DMS53 treated with DMSO at 0.1 percent for 48 hours (cell line): ENCODE measurements at regions not wholly inside any gene's neighbourhood (a gene's known extent, or its start where the extent isn't known, plus 50 kb on each side); places are given as distances from the start of the nearest gene placed in this dataset.

Experiments
- DNase-seq: peaks from one replicate; lab custom pipeline; 2025; ENCODE audit not compliant: unreplicated experiment; lab: John Stamatoyannopoulos, UW

DNA sequence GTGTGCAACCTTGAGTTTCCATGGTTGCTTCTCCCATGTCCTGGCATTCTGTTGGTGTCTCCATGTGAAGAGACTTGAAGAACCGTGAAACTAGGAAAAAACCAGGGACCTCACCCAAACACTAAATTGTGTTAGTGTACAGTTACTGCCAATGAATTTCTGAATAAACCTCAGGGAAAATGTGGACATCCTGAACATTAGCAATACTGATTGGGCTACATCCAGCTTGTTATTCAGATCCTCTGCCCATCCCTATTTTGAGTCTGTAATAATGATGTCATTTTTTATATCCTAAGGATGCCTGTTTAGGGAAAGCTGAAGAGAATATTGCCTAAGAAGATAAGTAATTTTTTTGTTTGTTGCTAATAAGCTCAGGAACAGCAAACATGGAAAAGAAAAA is 262.7 kb downstream of the TMA16 start:
- no peak for DNase-seq

DNA sequence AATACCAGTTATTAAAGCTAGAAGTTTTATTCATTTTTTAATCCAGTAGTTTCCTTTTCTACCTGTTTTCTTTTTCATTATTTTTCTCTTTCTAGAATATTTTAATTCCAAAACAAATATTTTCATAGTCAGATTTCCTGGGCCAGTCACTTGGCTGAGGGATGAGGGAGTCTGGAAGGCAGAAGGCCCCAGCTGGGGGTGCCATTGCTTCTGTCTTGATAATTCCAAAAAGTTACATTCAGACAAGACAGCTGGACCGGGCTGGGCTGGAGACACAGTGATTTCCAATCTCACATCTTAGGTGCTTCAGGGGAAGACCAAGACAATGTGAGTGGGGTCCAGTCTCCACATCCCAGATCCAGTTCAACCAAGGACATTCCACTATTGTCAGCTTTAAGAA is 263.5 kb downstream of the TMA16 start:
- no peak for DNase-seq

DNA sequence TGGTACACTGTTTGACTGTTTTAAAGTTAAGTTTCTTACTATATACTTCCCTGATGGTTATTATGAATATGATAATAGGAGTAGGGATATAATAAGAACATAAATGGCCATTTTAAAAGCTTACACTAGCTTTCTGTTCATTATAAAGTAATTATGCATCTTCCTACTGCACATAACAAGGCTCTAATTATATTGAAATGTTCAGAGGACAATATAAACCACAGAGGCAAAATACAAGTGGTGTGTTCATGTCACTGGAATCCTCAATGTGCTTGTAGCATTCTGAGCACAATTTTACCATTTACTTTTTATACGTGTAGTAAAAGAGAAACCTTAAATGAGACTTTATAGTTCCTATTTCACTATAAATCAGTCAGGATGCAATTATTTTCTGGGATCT is 268.3 kb downstream of the TMA16 start:
- no peak for DNase-seq

DNA sequence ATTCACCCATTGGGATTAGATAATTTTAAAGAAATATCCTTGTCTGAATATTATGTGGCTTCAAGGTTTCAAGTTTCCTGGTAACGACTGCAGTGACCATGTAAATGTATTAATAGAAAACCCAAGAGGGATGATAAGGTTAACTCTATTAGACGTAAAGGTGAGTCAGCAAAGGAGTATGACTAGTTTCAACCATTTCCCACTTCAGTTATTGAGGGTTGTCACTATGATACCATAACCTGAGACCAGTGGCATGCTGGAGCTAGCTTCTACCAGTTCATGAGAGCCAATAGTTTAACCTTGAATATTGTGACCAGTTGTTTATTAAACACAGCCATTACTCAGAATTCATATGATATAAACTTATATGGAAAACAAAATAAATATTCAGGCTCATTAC is 270.1 kb downstream of the TMA16 start:
- DNase-seq: peak; percentile 26

DNA sequence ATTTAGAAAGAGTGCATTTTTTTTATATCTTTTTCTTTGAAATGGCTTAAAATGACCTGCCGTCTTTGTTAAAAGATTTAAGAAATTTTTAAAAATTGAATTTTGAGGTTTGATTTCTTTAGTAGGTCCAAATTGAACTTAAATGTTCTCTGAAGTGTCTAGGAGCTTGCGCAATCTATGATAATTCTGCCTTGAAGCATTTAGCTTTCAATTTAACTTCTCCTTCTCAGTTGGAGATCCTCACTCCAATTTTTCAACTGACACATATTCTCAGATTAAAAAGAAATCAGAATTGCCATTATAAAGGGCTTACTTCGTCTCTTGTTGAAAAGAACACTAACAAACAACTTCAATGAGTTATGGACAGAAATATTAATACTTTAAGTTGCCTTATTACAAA is 273.5 kb downstream of the TMA16 start:
- DNase-seq: no peak

DNA sequence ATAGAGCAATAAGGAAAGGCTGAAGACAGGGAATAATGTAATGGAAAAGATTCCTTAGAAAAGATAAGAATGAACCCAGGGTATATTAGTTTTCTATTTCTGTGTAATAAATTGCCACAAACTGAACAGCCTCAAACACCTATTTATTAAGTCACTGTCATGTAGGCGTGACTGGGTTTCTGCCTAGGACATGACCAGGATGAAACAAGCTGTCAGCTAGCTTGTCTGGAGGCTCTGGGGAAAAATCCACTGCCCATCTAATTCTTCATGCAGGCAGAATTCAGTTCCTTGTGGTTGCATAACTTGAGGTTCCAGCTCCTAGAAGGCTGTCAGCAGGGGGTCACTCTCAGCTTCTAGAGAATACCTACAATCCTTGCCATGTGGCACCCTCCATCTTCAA is 277.7 kb downstream of the TMA16 start:
- DNase-seq: no peak

DNA sequence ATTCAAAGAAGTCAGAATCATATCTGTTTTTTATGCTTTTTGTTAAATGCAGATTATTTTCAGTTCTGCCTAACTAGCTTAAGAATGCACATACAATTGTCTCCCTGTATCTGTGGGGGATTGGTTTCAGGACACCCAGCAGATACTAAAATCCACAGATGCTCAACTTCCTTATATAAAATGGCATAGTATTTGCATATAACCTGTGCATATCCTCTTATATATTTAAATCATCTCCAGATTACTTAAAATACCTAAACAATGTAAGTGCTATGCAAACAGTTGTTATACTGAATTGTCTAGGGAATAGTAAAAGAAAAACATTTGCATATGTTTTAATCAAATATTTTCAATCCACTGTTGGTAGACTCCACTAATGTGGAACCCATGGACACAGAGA is 279.4 kb downstream of the TMA16 start:
- DNase-seq: no peak

DNA sequence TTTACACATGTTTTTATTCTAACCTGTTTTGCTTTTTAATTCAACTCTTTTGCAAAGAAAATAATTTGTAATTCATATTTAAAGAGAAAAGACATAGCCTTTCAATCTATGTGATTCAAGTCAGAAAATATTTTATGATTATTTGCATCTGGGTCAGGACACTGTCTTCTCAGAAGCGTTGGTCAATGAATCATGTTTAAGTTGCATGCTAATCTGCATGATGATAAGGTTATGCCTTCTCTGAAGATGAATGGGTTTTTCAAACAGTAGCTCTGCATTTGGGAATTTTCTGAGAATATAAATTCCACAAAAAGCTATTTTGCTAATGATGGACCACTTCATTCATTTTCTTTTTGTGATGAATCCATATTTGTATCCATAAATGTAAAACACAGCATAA is 282.5 kb downstream of the TMA16 start:
- DNase-seq: no peak

DNA sequence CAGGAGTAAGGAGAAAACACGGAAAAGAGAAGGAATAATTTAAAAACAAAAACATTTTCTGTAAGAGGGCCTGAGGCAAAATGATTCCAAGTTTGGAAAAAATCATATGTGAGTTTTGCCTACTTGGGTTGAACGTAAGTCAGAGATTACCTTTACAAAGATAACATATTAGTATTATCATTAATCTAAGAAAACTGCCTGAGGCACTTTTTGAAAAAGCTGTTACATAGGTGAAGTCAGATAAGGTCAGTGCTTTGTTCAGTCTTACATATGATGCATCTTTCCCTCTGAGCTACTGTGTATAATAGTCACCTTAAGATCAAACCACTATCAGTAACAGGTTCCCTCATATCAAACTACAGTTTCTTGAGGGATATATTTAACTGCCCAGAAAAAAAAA is 287.2 kb downstream of the TMA16 start:
- no peak for DNase-seq

DNA sequence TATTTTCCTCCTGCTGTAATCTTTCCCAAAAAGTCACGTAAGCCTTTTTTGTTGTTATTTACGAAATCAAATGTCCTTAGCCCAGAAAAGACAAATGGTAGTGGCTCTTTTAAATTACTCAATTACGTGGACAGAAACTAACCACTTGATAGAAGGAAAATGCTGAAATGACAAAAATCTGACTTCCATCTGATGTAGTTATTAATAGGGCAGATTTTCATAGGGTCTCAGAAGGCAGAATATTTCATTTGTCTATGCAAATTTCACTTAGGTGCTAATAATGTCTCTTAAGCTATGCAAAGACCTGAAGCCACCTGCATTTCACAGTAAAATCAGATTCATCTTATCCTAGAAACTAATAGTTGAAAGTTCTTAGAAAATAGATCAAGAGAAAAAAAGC is 295.7 kb downstream of the TMA16 start:
- DNase-seq: no peak

DNA sequence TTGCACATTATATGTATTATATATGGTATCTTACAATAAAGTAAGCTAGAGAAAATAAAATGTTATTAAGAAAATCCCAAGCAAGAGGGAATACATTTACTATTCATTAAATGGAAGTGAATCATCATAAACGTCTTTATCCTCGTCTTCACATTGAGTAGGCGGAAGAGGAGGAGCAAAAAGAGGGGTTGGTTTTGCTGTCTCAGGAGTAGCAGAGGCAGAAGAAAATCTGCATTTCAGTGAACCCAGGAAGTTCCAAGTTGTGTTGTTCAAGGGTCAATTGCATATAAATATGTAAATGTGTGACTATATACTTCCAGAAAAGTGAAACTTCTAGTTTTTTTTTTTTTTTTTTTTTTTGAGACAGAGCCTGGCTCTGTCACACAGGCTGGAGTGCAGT is 301.4 kb downstream of the TMA16 start:
- DNase-seq: no peak

DNA sequence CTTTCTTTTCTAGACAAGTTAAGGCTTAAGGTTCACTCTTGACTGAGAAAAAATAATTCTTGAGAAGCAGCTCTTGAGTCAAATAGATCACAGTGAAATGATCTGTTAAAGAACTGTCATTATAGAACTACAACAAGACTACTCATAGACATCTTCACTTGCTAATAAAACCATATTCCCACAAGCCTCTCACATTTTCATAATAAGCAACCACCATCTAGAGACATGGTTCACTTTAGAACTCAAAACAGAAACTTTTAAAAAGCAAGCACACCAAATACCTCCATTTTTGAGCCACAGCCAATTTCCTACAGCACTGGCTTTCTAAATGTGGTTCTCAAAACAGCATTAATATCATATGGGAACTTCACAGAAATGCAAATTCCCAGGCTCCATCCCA is 309.5 kb downstream of the TMA16 start:
- DNase-seq: no peak

DNA sequence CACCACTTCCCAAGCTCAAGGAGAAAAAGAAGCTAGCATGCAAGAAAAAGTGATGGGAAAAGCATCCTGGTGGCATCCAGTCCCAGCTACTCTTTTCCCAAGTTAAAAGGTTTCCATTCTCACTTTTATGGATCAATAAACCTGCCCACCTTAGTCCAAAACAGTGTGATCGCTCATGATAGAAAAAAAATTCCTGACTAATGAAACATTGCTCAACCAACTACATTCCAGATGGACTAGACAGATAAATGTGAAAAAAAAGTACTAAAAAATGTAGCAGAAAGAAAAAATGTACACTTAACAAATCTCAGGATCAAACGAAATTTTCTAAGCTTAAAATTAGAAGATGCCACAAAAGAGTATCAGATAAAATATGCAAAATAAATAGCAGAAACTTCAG is 312.2 kb downstream of the TMA16 start:
- no peak for DNase-seq

DNA sequence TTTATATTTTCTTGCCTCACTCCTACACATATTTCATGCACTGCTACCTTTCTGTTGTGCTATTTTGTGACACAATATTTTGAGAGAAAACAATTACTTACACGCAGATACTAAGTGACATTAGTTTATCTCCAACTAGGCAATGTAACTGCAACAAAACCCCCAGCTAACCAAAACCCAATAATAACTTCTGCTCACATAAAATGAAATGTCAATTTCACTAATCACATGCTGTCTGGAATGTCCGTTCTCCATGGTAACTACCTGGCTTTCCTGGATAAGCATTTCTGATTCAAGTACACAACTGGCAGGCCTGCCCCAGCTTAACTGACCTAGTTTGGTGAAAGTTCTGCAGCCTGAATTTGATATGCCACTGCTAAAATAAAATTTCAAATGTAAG is 313.5 kb downstream of the TMA16 start:
- no peak for DNase-seq

DNA sequence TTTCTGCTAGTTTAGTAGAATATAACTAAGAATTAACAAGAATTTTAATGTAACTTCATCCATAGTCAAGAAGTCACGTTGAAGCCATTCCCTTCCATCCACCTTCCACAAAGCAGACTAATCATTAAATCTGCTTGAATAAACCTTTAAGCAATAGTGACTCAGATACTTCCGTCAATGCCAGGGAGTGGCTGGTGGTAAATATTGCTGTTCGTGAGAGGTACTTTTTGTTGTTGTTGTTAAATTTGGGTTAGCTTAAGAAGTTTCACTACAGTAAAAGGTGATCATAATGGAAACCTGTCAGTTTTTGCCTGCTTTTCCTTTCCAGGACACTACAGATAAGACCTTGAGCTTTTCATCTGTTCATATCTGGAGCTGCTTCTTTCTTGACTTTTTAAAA is 316.3 kb downstream of the TMA16 start:
- no peak for DNase-seq

DNA sequence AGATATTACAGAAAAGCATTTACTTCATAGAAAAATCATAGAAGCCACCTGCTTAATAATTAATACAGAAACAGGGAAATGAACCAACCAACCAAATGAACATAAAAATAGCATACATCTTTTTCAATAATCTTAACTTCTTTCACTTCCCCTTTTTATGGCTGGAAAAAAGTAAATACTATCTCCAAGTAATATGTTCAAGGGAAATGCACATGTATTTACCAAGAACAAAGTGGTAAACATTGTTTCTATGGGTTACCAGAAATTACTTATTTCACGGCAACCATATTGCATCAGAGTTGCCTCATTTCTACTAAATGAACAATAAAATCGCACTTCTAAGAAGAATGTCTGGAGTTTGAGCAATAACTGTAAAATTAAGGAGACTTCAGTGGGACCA is 321.3 kb downstream of the TMA16 start:
- DNase-seq: no peak

DNA sequence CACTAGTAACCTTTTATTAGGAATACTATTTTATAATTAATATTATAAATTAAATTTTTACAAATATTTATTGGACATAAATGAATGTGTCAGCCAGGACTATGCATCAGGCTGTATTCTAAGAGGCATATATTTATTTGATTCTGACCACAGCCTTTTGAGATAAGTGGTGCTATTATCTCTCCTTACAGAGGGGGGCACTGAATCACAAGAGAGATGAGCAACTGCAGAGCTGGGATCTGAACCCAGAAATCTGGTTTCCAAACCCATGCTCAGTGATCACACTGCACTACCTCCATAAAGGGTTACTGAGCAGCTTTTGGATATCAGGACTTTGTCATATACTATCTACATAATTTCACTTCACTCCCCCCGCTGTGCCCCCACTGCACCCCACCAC is 322.0 kb downstream of the TMA16 start:
- DNase-seq: no peak

DNA sequence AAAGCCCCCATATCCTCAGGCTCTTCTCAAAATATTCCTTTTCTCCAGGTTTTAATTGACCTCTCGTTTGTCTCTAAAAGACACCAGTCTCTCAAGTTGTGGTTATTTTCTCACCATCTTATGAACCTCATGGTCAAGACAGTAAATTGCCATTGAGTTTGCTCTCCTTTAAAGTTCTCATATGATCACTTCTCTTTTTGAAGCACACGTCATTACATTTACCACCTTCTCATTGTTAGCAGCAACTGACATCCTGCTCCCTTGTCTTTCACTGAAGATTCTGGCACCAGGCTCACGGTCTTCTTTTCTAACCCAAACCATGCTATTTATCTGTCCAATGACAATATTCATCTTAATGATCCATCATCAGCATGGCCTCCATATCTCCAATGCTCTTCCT is 324.2 kb downstream of the TMA16 start:
- no peak for DNase-seq

DNA sequence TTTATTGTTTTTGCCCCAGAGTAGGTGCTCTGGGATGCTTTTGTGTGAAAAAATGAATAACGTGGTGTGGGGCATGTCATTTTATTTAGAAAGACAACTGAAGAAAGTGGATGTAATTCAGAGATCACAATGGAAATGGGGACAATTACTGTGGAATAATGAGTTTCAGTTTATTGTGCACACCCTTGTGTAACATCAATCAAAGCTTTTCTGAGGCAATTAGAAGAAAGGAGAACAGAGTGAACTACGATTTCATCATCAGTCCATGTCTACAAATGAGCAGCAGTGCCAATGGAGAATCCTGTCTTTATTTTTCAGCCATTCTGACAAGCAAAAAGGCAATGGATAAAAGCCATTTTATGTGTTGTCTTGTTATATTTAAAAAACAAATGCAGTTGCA is 339.2 kb downstream of the TMA16 start:
- DNase-seq: no peak

DNA sequence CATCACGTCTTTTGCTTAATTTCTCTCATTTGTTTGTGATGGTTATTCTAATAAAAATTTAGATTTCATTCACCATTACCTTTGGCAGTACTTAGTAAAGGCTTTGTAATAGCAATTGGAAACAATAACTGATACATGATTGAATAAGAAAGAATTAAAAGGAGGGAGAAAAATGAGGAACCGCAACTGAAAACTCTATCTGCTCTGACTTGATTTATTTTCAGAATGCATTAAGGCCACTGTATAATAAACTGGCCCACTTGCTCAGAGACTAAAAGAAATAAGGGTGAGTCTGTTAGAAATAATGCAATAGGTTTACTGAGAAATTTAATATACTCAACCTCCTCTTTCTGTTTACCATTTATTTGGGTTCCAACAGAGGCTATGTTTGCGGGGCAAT is 351.5 kb downstream of the TMA16 start:
- DNase-seq: no peak

DNA sequence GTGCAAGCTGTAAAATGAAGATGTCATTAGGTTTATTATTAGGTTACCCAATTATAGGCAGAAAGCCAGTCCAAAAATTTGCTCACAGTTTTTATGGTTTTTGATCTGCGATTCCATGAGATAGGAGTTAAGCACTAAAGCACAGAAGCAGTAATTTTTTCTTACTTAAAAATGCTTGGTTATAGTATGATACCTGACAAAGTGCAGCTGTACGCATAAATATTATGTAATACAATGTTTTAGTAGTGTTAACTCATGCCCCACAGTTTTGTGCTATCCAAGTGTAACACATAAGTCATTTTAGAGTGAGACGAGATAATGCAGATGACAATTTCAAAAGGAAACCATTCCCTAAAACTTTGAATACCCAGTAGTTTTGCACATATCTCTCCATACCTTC is 357.8 kb downstream of the TMA16 start:
- no peak for DNase-seq

DNA sequence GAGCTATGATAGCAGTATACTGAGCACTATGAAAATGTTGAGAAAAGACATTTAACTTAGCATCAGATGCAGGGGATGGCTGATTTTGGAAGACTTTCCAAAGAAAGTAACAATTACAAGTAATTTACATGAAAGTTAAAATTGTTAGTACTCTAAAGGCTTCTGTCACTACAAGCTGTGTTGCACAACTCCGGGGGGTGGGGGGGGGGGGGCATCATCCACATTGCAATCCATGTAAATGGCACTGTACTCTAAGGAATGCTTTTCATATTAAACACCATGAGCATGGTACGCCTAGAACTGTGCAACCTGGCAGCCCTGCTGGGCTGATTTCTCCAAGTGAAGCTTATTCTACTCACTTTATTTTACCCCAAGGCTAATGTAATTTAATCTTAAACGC is 363.4 kb downstream of the TMA16 start:
- DNase-seq: no peak

DNA sequence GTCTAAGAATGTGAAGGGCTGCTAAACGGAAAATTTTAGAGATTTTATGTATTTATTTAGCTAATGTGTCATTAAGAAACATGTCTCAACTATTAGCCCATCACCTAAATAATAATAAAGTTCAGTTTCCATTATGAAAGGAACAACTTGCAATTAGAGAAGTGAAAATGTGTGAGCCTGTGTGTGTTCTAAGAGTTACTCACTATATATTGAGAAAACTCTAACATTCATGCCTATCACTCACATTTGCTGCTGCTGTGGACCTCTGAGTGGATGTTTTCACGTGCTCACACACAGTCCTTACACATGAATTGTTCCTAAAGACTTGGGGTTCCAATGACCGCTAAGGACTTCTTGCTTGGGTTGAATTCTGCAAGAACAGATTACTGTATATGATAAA is 364.0 kb downstream of the TMA16 start:
- DNase-seq: no peak

DNA sequence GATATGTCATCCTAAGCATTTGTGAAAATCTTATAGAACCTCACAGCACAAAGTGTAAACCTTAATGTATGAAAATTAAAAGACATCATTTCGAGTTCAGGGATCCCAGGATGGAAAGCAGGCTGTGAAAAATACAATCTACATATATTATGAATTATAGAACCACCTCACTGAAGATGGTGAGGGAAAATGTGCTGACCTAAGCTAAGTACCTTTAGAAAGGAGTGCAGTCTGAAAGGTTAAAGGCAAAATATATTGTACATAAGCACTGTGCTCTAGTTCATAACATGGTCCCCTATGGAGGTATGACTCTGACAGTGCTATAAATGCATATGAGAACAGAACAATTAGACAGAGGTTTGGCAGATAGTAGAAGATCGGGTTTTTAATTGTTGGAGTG is 368.6 kb downstream of the TMA16 start:
- no peak for DNase-seq
